Ishikawa (cell line): ENCODE measurements at regions not wholly inside any gene's neighbourhood (a gene's known extent, or its start where the extent isn't known, plus 50 kb on each side); places are given as distances from the start of the nearest gene placed in this dataset.

Source experiments
- CEBPB ChIP-seq: IDR thresholded peaks from 2 replicates; pipeline ENCODE4 v1.6.1; 2012
- CREB1 ChIP-seq: IDR thresholded peaks from 2 replicates; pipeline ENCODE4 v1.6.1; 2012; ENCODE audit warnings: low read depth
- EGR1 ChIP-seq: IDR thresholded peaks from 2 replicates; pipeline ENCODE4 v1.6.1; 2012
- EP300 ChIP-seq: IDR thresholded peaks from 2 replicates; pipeline ENCODE4 v1.6.1; 2012; ENCODE audit warnings: borderline replicate concordance
- FOXM1 ChIP-seq: IDR thresholded peaks from 2 replicates; pipeline ENCODE4 v1.6.1; 2012; ENCODE audit warnings: low read depth, borderline replicate concordance
- NFIC ChIP-seq: IDR thresholded peaks from 2 replicates; pipeline ENCODE4 v1.6.1; 2012
- RAD21 ChIP-seq: IDR thresholded peaks from 2 replicates; pipeline ENCODE4 v1.6.1; 2012; ENCODE audit warnings: low read depth
- REST ChIP-seq: IDR thresholded peaks from 2 replicates; pipeline ENCODE4 v1.6.1; 2012; ENCODE audit warnings: low read depth, mild to moderate bottlenecking
- TAF1 ChIP-seq: IDR thresholded peaks from 2 replicates; pipeline ENCODE4 v1.6.1; 2012; ENCODE audit warnings: low read depth, mild to moderate bottlenecking
- TCF12 ChIP-seq: IDR thresholded peaks from 2 replicates; pipeline ENCODE4 v1.6.1; 2012; ENCODE audit warnings: low read depth
- TEAD4 ChIP-seq: IDR thresholded peaks from 2 replicates; pipeline ENCODE4 v1.6.1; 2012
- YY1 ChIP-seq: IDR thresholded peaks from 2 replicates; pipeline ENCODE4 v1.6.1; 2012; ENCODE audit warnings: low read depth
- ZBTB7A ChIP-seq: IDR thresholded peaks from 2 replicates; pipeline ENCODE4 v1.6.1; 2012; ENCODE audit warnings: low read depth
- TF ChIP-seq, protein P1 (sequence below): IDR thresholded peaks from 2 replicates; pipeline ENCODE4 v1.6.1; 2012
- TF ChIP-seq, protein P2 (sequence below): IDR thresholded peaks from 2 replicates; pipeline ENCODE4 v1.6.1; 2012

- TF ChIP-seq, protein P1, sequence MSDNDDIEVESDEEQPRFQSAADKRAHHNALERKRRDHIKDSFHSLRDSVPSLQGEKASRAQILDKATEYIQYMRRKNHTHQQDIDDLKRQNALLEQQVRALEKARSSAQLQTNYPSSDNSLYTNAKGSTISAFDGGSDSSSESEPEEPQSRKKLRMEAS, result no peak
These were observed 148.6 kb upstream of the DIO3 start for GRCh38 chr14:101412739-101413138.

DNA sequence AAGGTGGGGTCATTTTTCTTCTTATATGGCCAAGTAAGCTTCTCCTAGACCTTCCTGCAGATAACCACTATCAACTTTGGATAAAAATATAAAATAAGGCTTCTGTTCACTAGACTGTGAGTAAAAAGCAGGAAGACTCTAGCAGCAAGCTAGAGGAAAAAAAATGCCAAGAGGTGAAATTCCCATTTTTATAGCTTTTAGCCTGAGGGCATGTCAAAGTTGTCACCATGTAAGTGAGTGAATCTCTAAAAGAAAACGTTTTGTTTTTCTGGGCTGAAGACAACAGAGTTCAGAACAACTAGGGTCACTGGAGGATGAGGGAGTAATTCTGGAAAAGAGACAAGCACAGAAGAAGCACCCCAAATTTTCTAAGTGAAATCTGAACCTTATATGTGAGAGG, 143.9 kb upstream of the DIO3 start:
- TF ChIP-seq TCF12, result no peak

DNA sequence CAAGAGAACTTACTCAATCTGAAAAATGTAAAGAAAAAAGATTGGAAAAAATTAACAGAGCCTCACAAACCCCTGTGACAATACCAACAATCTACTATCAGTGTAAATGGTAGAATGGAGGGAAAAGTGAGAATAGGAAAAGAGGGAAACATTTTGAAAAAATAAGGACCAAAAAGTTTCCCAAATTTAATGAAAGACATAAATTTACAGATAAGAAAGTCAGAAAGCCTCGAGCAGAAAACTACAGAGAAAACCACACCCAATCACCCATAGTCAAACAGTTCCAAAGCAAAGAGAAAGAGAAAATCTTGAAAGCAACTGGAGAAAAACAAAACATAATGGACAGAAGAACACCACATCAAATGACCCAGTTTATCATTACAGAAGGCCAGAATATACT, 142.7 kb upstream of the DIO3 start:
- TF ChIP-seq REST (no peak), TCF12 (no peak), YY1 (no peak), TAF1 (no peak), RAD21 (no peak), CEBPB (no peak), EGR1 (no peak), TEAD4 (no peak), FOXM1 (no peak), NFIC (no peak), ZBTB7A (no peak)
- TF ChIP-seq, protein P2, sequence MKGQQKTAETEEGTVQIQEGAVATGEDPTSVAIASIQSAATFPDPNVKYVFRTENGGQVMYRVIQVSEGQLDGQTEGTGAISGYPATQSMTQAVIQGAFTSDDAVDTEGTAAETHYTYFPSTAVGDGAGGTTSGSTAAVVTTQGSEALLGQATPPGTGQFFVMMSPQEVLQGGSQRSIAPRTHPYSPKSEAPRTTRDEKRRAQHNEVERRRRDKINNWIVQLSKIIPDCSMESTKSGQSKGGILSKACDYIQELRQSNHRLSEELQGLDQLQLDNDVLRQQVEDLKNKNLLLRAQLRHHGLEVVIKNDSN, result no peak
- TF ChIP-seq, protein P1, result no peak

DNA sequence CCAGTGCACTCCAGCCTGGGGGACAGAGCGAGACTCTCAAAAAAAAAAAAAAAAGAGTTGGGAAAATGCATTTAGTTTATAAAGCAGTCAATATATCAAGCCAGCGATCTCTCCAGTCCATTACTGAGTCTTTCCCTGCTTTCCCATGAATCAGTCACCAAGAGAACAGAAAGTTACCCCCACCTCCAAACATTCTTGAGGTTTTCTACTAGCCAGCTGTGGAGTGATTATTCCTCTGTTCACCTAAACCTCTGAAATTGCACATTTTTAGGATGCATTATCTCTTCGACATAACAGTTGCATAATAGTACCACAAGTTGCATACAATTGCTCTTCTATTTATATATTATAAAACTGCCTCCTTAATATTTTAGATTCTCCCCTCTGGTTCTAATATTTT, 134.8 kb upstream of the DIO3 start:
- TF ChIP-seq ZBTB7A (no peak), RAD21 (no peak), TEAD4 (no peak), CEBPB (no peak), CREB1 (no peak), REST (no peak), YY1 (no peak), TAF1 (no peak), FOXM1 (no peak), NFIC (no peak), EGR1 (no peak)
- TF ChIP-seq, protein P1, result no peak
- TF ChIP-seq, protein P2, result no peak

DNA sequence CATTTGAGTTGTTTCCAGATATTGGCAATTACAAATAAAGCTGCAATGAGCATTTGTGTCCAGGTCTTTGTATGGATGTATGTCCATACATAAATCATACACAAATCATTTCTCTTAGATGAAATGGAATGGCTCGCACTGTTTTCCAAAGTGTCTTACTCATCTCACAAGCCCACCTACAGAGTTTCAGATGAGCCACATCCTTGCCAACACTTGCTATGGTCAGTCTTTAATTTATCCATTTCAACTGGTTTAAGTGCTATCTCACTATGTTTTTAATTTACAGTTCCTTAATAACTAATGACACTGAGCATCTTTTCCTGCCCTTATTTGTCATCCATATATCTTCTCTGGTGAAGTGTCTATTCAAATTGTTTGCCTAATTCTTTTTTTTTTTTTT, 132.9 kb upstream of the DIO3 start:
- TF ChIP-seq, protein P2, result no peak
- TF ChIP-seq CREB1 (no peak), RAD21 (no peak), ZBTB7A (no peak), REST (no peak), TCF12 (no peak), NFIC (no peak), EP300 (no peak), EGR1 (no peak), TAF1 (no peak)
